ENCODE measurements at regions not wholly inside any gene's neighbourhood (a gene's known extent, or its start where the extent isn't known, plus 50 kb on each side); places are given as distances from the start of the nearest gene placed in this dataset.

DNA sequence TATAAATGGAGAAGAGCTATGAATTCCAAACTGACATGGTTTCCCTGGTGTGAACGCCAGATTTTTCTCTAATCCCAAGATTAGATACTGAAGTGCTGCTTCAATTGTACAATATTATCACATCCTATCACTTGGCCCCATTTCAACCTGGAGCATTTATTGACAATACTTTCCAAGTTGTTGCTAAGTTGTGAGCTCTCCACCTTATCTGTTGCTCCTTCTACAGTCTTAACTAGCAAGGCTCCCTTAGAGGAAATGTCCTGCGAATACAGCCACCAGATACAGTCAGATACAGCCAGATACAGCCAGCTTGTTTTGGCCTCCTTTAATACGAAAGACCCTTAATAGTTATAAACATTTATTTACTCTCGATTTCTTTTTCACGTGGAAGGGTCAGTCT is 466.3 kb upstream of the FAM241A start:
- no peak overlapping the region for H3K9ac ChIP-seq (ENCODE audit: low read length)
- H3K36me3 ChIP-seq (ENCODE audit: insufficient read depth, low read length) = no peaks in the 10 kb centered on the region
- H2AFZ ChIP-seq (ENCODE audit: low read depth, low read length) = no peak overlapping the region
- H3K4me3 ChIP-seq (ENCODE audit: low read length) = no peak overlapping the region
- H3K9me2 ChIP-seq (ENCODE audit: insufficient read depth, low read length) = no peaks in the 10 kb centered on the region
- H3K4me2 ChIP-seq (ENCODE audit: low read length) = no peak overlapping the region
- no peaks in the 10 kb centered on the region for H3K79me2 ChIP-seq (replicated peaks; ENCODE audit: insufficient read depth, low read length)
- no peaks in the 10 kb centered on the region for H3K9me3 ChIP-seq (ENCODE audit: low read length)
- no peaks in the 10 kb centered on the region for H3F3A ChIP-seq (ENCODE audit: insufficient read depth, low read length, poor library complexity, severe bottlenecking)
- H4K20me1 ChIP-seq (ENCODE audit: insufficient read depth) = no peaks in the 10 kb centered on the region
- TF ChIP-seq SMC3 (conservative IDR thresholded peaks at IDR 0.05; ENCODE audit: poor library complexity) (no peak), POLR2AphosphoS5 (IDR thresholded peaks at IDR 0.05) (no peak), TAF1 (IDR thresholded peaks at IDR 0.05; ENCODE audit: low read depth) (no peak), RAD21 (conservative IDR thresholded peaks at IDR 0.05) (no peak), MXI1 (conservative IDR thresholded peaks at IDR 0.05; ENCODE audit: poor library complexity, severe bottlenecking) (no peak)
- no peak overlapping the region for H3K27ac ChIP-seq (ENCODE audit: low read length)
- H3K27me3 ChIP-seq (ENCODE audit: insufficient read depth, low read depth, low read length) = no peaks in the 10 kb centered on the region

DNA sequence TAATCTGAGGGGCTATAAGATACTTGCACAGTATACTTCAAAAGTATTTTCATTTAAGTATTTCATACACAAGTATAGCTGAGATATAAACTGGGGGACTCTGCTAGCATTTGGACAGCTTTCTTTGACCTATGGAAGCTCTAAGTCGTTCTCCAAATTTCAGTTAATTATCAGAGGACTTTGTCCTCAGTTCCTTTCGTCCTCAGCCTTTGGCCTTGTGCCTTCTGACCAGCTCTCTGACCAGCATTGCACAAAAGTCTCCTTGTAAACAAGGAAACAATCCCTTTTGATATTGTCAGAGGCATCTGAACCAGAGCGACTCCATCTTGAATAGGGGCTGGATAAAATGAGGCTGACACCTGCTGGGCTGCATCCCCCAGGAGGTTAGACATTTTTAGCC is 464.0 kb upstream of the FAM241A start:
- no peaks in the 10 kb centered on the region for H4K20me1 ChIP-seq (ENCODE audit: insufficient read depth)
- H3K27ac ChIP-seq (ENCODE audit: low read length) = no peak overlapping the region
- H3F3A ChIP-seq (ENCODE audit: insufficient read depth, low read length, poor library complexity, severe bottlenecking) = no peaks in the 10 kb centered on the region
- no peak for TF ChIP-seq MXI1 (conservative IDR thresholded peaks at IDR 0.05; ENCODE audit: poor library complexity, severe bottlenecking)
- TF ChIP-seq, protein P1, sequence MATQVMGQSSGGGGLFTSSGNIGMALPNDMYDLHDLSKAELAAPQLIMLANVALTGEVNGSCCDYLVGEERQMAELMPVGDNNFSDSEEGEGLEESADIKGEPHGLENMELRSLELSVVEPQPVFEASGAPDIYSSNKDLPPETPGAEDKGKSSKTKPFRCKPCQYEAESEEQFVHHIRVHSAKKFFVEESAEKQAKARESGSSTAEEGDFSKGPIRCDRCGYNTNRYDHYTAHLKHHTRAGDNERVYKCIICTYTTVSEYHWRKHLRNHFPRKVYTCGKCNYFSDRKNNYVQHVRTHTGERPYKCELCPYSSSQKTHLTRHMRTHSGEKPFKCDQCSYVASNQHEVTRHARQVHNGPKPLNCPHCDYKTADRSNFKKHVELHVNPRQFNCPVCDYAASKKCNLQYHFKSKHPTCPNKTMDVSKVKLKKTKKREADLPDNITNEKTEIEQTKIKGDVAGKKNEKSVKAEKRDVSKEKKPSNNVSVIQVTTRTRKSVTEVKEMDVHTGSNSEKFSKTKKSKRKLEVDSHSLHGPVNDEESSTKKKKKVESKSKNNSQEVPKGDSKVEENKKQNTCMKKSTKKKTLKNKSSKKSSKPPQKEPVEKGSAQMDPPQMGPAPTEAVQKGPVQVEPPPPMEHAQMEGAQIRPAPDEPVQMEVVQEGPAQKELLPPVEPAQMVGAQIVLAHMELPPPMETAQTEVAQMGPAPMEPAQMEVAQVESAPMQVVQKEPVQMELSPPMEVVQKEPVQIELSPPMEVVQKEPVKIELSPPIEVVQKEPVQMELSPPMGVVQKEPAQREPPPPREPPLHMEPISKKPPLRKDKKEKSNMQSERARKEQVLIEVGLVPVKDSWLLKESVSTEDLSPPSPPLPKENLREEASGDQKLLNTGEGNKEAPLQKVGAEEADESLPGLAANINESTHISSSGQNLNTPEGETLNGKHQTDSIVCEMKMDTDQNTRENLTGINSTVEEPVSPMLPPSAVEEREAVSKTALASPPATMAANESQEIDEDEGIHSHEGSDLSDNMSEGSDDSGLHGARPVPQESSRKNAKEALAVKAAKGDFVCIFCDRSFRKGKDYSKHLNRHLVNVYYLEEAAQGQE (IDR thresholded peaks at IDR 0.05; ENCODE audit: borderline replicate concordance) = no peak
- no peak for TF ChIP-seq EZH2 (IDR thresholded peaks at IDR 0.05; ENCODE audit: borderline replicate concordance, insufficient read depth, low read length, poor library complexity, severe bottlenecking)
- no peak for TF ChIP-seq SMC3 (conservative IDR thresholded peaks at IDR 0.05; ENCODE audit: poor library complexity)
- H3K4me2 ChIP-seq (ENCODE audit: low read length) = no peak overlapping the region
- H3K4me3 ChIP-seq (ENCODE audit: low read length) = no peak overlapping the region
- H2AFZ ChIP-seq (ENCODE audit: low read depth, low read length) = no peak overlapping the region
- no peaks in the 10 kb centered on the region for H3K9me3 ChIP-seq (ENCODE audit: low read length)
- no peaks in the 10 kb centered on the region for H3K27me3 ChIP-seq (ENCODE audit: insufficient read depth, low read depth, low read length)
- H3K9ac ChIP-seq (ENCODE audit: low read length) = no peak overlapping the region
- H3K9me2 ChIP-seq (ENCODE audit: insufficient read depth, low read length) = no peaks in the 10 kb centered on the region
- no peaks in the 10 kb centered on the region for H3K36me3 ChIP-seq (ENCODE audit: insufficient read depth, low read length)
- no peaks in the 10 kb centered on the region for H3K79me2 ChIP-seq (replicated peaks; ENCODE audit: insufficient read depth, low read length)

DNA sequence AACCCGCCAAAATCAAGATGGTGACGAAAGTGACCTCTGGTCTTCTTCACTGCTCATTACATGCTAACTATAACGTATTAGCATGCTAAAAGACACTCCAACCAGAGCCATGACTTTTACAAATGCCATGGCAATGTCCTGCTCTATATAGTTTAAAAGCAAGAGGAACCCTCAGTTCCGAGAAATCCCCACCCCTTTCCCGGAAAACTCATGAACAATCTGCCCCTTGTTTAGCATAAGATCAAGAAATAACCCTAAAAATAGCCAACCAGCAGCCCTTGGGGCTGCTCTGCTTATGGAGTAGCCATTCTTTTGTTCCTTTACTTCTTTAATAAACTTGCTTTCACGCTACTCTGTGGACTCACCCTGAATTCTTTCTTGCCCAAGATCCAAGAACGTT is 463.5 kb upstream of the FAM241A start:
- TF ChIP-seq SMC3 (conservative IDR thresholded peaks at IDR 0.05; ENCODE audit: poor library complexity) = no peak
- no peak for TF ChIP-seq CTCF (IDR thresholded peaks at IDR 0.05; ENCODE audit: poor library complexity, severe bottlenecking)
- TF ChIP-seq MXI1 (conservative IDR thresholded peaks at IDR 0.05; ENCODE audit: poor library complexity, severe bottlenecking) = no peak
- TF ChIP-seq, protein P1 (IDR thresholded peaks at IDR 0.05; ENCODE audit: borderline replicate concordance) = no peak
- no peak for TF ChIP-seq RAD21 (conservative IDR thresholded peaks at IDR 0.05)
- no peak for TF ChIP-seq POLR2AphosphoS5 (IDR thresholded peaks at IDR 0.05)
- TF ChIP-seq EP300 (conservative IDR thresholded peaks at IDR 0.05; ENCODE audit: poor library complexity, severe bottlenecking) = no peak
- no peak overlapping the region for H3K9ac ChIP-seq (ENCODE audit: low read length)
- no peaks in the 10 kb centered on the region for H3K9me2 ChIP-seq (ENCODE audit: insufficient read depth, low read length)
- no peaks in the 10 kb centered on the region for H3K36me3 ChIP-seq (ENCODE audit: insufficient read depth, low read length)
- H4K20me1 ChIP-seq (ENCODE audit: insufficient read depth) = no peaks in the 10 kb centered on the region
- H3K4me2 ChIP-seq (ENCODE audit: low read length) = no peak overlapping the region
- H3K27me3 ChIP-seq (ENCODE audit: insufficient read depth, low read depth, low read length) = no peaks in the 10 kb centered on the region
- no peak overlapping the region for H2AFZ ChIP-seq (ENCODE audit: low read depth, low read length)
- H3K79me2 ChIP-seq (replicated peaks; ENCODE audit: insufficient read depth, low read length) = no peaks in the 10 kb centered on the region
- no peaks in the 10 kb centered on the region for H3F3A ChIP-seq (ENCODE audit: insufficient read depth, low read length, poor library complexity, severe bottlenecking)
- H3K4me3 ChIP-seq (ENCODE audit: low read length) = no peak overlapping the region
- no peaks in the 10 kb centered on the region for H3K9me3 ChIP-seq (ENCODE audit: low read length)
- no peak overlapping the region for H3K27ac ChIP-seq (ENCODE audit: low read length)
